Neural progenitor cell (in vitro differentiated cells): ENCODE measurements at regions not wholly inside any gene's neighbourhood (a gene's known extent, or its start where the extent isn't known, plus 50 kb on each side); places are given as distances from the start of the nearest gene placed in this dataset.

Source experiments
- DNase-seq: peaks from one replicate; pipeline ENCODE4 v3.0.0-alpha.2; 2016; ENCODE audit warnings: low spot score
- H2AFZ ChIP-seq: fragments of 200-600 bp; sonication (generic); replicated peaks from 2 replicates; pipeline ENCODE4 v1.6.1; 2016; ENCODE audit warnings: antibody characterized with exemption
- H3F3A ChIP-seq: fragments of 200-600 bp; sonication (generic); 2 replicates; pipeline ENCODE4 v1.6.1; 2016; ENCODE audit warnings: antibody characterized with exemption, low read depth
- H3K27ac ChIP-seq: fragments of 200-600 bp; sonication (generic); 2 replicates; pipeline ENCODE4 v1.5.1; 2016; ENCODE audit warnings: mild to moderate bottlenecking
- H3K27me3 ChIP-seq: fragments of 200-600 bp; sonication (generic); 2 replicates; pipeline ENCODE4 v1.6.1; 2016; ENCODE audit warnings: mild to moderate bottlenecking, moderate library complexity
- H3K36me3 ChIP-seq: fragments of 200-600 bp; sonication (generic); 2 replicates; pipeline ENCODE4 v1.5.1; 2016
- H3K4me1 ChIP-seq: fragments of 200-600 bp; sonication (generic); 2 replicates; pipeline ENCODE4 v1.6.1; 2016; ENCODE audit warnings: mixed run types
- H3K4me2 ChIP-seq: fragments of 200-600 bp; sonication (generic); 2 replicates; pipeline ENCODE4 v1.6.1; 2016
- H3K4me3 ChIP-seq: fragments of 200-600 bp; sonication (generic); 2 replicates; pipeline ENCODE4 v1.5.1; 2016
- H3K79me2 ChIP-seq: fragments of 200-600 bp; sonication (generic); 2 replicates; pipeline ENCODE4 v1.6.1; 2016; ENCODE audit warnings: low read depth
- H3K9ac ChIP-seq: fragments of 200-600 bp; sonication (generic); 2 replicates; pipeline ENCODE4 v1.6.1; 2016
- H3K9me3 ChIP-seq: fragments of 200-600 bp; sonication (generic); 2 replicates; pipeline ENCODE4 v1.5.1; 2016; ENCODE audit warnings: low read depth
- H4K20me1 ChIP-seq: fragments of 200-600 bp; sonication (generic); 2 replicates; pipeline ENCODE4 v1.6.1; 2016; ENCODE audit warnings: low read depth
- H3K27ac Mint-ChIP-seq: 3 replicates; pipeline ENCODE4 v1.8.0; 2021; ENCODE audit warnings: mixed read lengths
- H3K27me3 Mint-ChIP-seq: 2 replicates; pipeline ENCODE4 v1.8.0; 2022; ENCODE audit warnings: low read depth, mild to moderate bottlenecking, inconsistent platforms, moderate library complexity, mixed read lengths; ENCODE audit not compliant: insufficient read depth
- H3K36me3 Mint-ChIP-seq: 3 replicates; pipeline ENCODE4 v1.8.0; 2021; ENCODE audit warnings: mixed read lengths
- H3K4me1 Mint-ChIP-seq: 3 replicates; pipeline ENCODE4 v1.8.0; 2021; ENCODE audit warnings: mixed read lengths
- H3K4me3 Mint-ChIP-seq: 3 replicates; pipeline ENCODE4 v1.8.0; 2021; ENCODE audit warnings: mild to moderate bottlenecking, moderate library complexity, mixed read lengths
- H3K9me3 Mint-ChIP-seq: 3 replicates; pipeline ENCODE4 v1.8.0; 2020; ENCODE audit warnings: mixed read lengths
- EZH2 ChIP-seq: fragments of 200-600 bp; sonication (generic); IDR thresholded peaks from 2 replicates; pipeline ENCODE4 v1.6.1; 2017; ENCODE audit warnings: antibody characterized with exemption, mild to moderate bottlenecking, moderate library complexity
- EZH2phosphoT487 ChIP-seq: fragments of 200-600 bp; sonication (generic); IDR thresholded peaks from 2 replicates; pipeline ENCODE4 v1.6.1; 2017; ENCODE audit warnings: antibody characterized with exemption
- TF ChIP-seq, protein P1 (sequence below): fragments of 200-600 bp; sonication (generic); IDR thresholded peaks from 2 replicates; pipeline ENCODE4 v1.5.1; 2017; ENCODE audit warnings: antibody characterized with exemption, mild to moderate bottlenecking

DNA sequence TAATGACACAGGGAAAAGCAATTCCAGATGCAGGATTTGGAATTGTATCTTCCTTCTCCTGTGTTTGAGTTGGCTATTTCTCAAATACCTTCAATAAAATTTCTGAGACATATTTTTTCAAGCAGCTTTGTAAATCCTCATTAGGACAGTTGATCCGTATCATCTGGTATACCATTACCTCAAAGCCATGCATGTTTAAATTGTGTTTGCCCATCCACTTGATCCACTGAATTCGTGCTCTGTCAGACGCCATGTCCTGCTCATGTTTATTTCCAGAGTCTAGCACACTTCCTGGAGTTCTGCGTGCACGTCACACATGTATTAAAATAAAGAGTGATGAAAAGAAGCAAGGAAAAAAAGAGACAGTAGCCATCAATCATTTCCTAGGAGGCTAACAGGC is 141.8 kb upstream of the CDC14C start:
- no peak overlapping the region for H3K4me2 ChIP-seq
- TF ChIP-seq, protein P1, sequence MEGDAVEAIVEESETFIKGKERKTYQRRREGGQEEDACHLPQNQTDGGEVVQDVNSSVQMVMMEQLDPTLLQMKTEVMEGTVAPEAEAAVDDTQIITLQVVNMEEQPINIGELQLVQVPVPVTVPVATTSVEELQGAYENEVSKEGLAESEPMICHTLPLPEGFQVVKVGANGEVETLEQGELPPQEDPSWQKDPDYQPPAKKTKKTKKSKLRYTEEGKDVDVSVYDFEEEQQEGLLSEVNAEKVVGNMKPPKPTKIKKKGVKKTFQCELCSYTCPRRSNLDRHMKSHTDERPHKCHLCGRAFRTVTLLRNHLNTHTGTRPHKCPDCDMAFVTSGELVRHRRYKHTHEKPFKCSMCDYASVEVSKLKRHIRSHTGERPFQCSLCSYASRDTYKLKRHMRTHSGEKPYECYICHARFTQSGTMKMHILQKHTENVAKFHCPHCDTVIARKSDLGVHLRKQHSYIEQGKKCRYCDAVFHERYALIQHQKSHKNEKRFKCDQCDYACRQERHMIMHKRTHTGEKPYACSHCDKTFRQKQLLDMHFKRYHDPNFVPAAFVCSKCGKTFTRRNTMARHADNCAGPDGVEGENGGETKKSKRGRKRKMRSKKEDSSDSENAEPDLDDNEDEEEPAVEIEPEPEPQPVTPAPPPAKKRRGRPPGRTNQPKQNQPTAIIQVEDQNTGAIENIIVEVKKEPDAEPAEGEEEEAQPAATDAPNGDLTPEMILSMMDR = no peak
- no peak for TF ChIP-seq EZH2
- no peak for TF ChIP-seq EZH2phosphoT487
- no peaks in the 10 kb centered on the region for H3K79me2 ChIP-seq
- H4K20me1 ChIP-seq = no peaks in the 10 kb centered on the region
- no peak for DNase-seq
- H3K27me3 ChIP-seq = no peaks in the 10 kb centered on the region
- H3K36me3 ChIP-seq = no peaks in the 10 kb centered on the region
- no peak overlapping the region for H3K27ac ChIP-seq
- Mint-ChIP-seq H3K4me3 (no peak overlapping the region), H3K27ac (no peak overlapping the region), H3K9me3 (peaks cover 16% of the 10 kb centered on the region), H3K36me3 (no peaks in the 10 kb centered on the region), H3K27me3 (peaks cover 4% of the 10 kb centered on the region), H3K4me1 (peaks cover 9% of the 10 kb centered on the region)
- no peaks in the 10 kb centered on the region for H3F3A ChIP-seq
- H3K9ac ChIP-seq = no peak overlapping the region
- H2AFZ ChIP-seq = no peak overlapping the region
- no peaks in the 10 kb centered on the region for H3K9me3 ChIP-seq
- H3K4me3 ChIP-seq = no peak overlapping the region
- H3K4me1 ChIP-seq = no peaks in the 10 kb centered on the region

DNA sequence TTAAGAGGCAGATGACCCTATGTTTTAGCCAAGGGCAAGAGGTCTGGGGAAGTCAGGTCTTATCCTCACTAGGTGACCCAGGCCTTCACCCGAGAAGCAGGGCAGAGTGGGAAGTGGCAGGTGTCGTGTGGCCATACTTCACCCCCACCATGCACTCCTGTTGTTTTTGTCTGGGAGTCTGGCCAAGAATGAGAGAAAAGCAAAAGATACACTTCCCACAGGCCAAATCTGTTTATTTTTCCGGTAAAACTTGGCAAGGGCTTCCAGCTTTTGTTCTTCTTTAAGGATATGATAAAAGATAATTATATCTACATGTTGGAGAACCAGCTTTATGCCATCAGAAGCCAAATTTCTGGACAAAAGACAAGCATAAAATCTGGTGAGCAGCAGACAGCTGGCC is 137.4 kb upstream of the CDC14C start:
- Histone ChIP-seq H4K20me1 (no peaks in the 10 kb centered on the region), H3K4me3 (no peak overlapping the region), H3K36me3 (no peaks in the 10 kb centered on the region), H3K27ac (no peak overlapping the region), H3K9ac (no peak overlapping the region), H2AFZ (no peak overlapping the region), H3K79me2 (no peaks in the 10 kb centered on the region), H3F3A (no peaks in the 10 kb centered on the region), H3K27me3 (no peaks in the 10 kb centered on the region), H3K4me1 (no peaks in the 10 kb centered on the region), H3K9me3 (no peaks in the 10 kb centered on the region), H3K4me2 (no peak overlapping the region)
- Mint-ChIP-seq H3K27me3 (no peaks in the 10 kb centered on the region), H3K4me1 (no peaks in the 10 kb centered on the region), H3K27ac (peak overlapping the region; percentile 35), H3K36me3 (no peaks in the 10 kb centered on the region), H3K4me3 (no peak overlapping the region), H3K9me3 (peaks cover 6% of the 10 kb centered on the region)
- TF ChIP-seq EZH2phosphoT487 = no peak
- TF ChIP-seq, protein P1 = no peak
- no peak for TF ChIP-seq EZH2
- no peak for DNase-seq

DNA sequence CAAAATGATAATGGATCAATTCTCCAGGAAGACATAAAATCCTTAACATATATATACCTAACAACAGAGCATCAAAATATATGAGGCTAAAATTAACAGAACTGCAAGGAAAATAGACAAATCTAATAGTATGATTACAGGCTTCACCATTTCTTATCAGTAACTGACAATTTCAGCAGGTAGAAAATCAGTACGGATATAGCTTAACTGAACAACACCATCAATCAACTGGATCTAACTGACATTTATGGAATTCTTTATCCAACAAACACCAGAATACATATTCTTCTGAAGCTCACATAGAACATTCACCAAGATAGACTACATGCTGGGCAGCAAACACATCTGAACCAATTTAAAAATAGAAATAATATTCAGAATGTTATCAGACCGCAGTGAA is 121.1 kb upstream of the CDC14C start:
- no peaks in the 10 kb centered on the region for H3K9me3 Mint-ChIP-seq
- H3K4me3 ChIP-seq = no peak overlapping the region
- no peak overlapping the region for H3K4me3 Mint-ChIP-seq

More for the DNA sequence above, 121.1 kb upstream of the CDC14C start:
- H4K20me1 ChIP-seq = no peaks in the 10 kb centered on the region
- Mint-ChIP-seq H3K27me3 (no peaks in the 10 kb centered on the region), H3K36me3 (no peaks in the 10 kb centered on the region), H3K27ac (no peak overlapping the region), H3K4me1 (peaks cover 17% of the 10 kb centered on the region)
- DNase-seq = no peak
- no peak overlapping the region for H3K27ac ChIP-seq
- H3F3A ChIP-seq = no peaks in the 10 kb centered on the region
- no peak overlapping the region for H3K4me2 ChIP-seq
- no peak for TF ChIP-seq EZH2phosphoT487
- no peak for TF ChIP-seq EZH2
- TF ChIP-seq, protein P1 = no peak
- no peaks in the 10 kb centered on the region for H3K36me3 ChIP-seq
- no peaks in the 10 kb centered on the region for H3K9me3 ChIP-seq
- no peak overlapping the region for H2AFZ ChIP-seq
- no peaks in the 10 kb centered on the region for H3K79me2 ChIP-seq
- no peaks in the 10 kb centered on the region for H3K27me3 ChIP-seq
- no peaks in the 10 kb centered on the region for H3K4me1 ChIP-seq
- H3K9ac ChIP-seq = no peak overlapping the region
